Osteoblast (primary cell): ENCODE measurements at regions not wholly inside any gene's neighbourhood (a gene's known extent, or its start where the extent isn't known, plus 50 kb on each side); places are given as distances from the start of the nearest gene placed in this dataset.
A peak's percentile ranks its signal among the peaks of the same experiment; 100 is the strongest.

Source experiments
- DNase-seq: peaks from one replicate; pipeline ENCODE4 v3.0.0; 2011; ENCODE audit warnings: low spot score, mixed read lengths; ENCODE audit not compliant: insufficient read length; ENCODE audit errors: missing footprints
- H2AFZ ChIP-seq: 2 replicates; pipeline ENCODE4 v1.6.0; 2011; ENCODE audit warnings: mild to moderate bottlenecking, low read length
- H3K27ac ChIP-seq: 2 replicates; pipeline ENCODE4 v1.5.1; 2011; ENCODE audit warnings: mild to moderate bottlenecking, low read depth, low read length, moderate library complexity
- H3K27me3 ChIP-seq: 2 replicates; pipeline ENCODE4 v1.6.0; 2012; ENCODE audit warnings: mild to moderate bottlenecking, control low read depth, inconsistent platforms, low read length, moderate library complexity; ENCODE audit not compliant: insufficient read depth
- H3K36me3 ChIP-seq: 2 replicates; pipeline ENCODE4 v1.5.1; 2011; ENCODE audit warnings: mild to moderate bottlenecking, low read length, control low read depth, moderate library complexity; ENCODE audit not compliant: insufficient read depth
- H3K4me1 ChIP-seq: 2 replicates; pipeline ENCODE4 v1.5.1; 2011; ENCODE audit warnings: mild to moderate bottlenecking, low read length, control low read depth, moderate library complexity; ENCODE audit not compliant: insufficient read depth
- H3K4me2 ChIP-seq: 2 replicates; pipeline ENCODE4 v1.6.0; 2011; ENCODE audit warnings: mild to moderate bottlenecking, low read length; ENCODE audit not compliant: insufficient read depth
- H3K4me3 ChIP-seq: fragments of 200-600 bp; sonication (generic); 3 replicates; pipeline ENCODE4 v1.5.1; 2012; ENCODE audit warnings: mild to moderate bottlenecking, low read length, inconsistent platforms; ENCODE audit not compliant: insufficient read depth
- H3K79me2 ChIP-seq: 2 replicates; pipeline ENCODE4 v1.6.0; 2012; ENCODE audit warnings: mild to moderate bottlenecking, low read length, control low read depth, inconsistent platforms; ENCODE audit not compliant: insufficient read depth
- H3K9me3 ChIP-seq: 2 replicates; pipeline ENCODE4 v1.5.1; 2011; ENCODE audit warnings: low read depth, low read length, control low read depth
- H4K20me1 ChIP-seq: 2 replicates; pipeline ENCODE4 v1.6.0; 2012; ENCODE audit warnings: mild to moderate bottlenecking, low read length, control low read depth; ENCODE audit not compliant: insufficient read depth
- CTCF ChIP-seq: IDR thresholded peaks from 2 replicates; pipeline ENCODE4 v1.5.1; 2011; ENCODE audit warnings: mild to moderate bottlenecking, low read depth, low read length, moderate library complexity; ENCODE audit errors: extremely low read depth

DNA sequence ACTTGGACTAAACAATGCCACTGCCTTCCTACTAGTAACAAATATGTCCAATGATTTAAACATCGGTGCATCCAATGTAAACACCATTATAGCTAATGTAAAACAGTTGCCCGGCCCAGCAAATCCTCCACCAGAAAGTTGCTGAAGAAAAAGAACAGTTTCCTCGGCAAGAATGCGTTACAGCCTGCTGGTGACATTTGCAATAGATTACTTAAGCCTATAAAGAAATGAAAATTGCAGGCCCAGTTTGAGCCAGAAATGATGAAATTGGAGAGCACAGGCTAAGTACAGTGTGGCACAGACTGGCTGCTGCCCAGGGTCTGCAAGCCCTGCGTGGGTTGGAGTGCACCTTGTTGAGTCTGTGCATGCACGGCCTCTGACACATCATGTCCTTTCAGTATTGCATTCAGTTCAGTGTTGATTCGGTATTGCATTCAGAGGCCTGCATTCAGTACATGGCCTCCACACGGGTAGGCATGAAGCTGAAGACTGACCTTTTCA lies 406.0 kb upstream of the KLF4 start:
- no peak for DNase-seq
- H3K27ac ChIP-seq, result no peak overlapping the region

DNA sequence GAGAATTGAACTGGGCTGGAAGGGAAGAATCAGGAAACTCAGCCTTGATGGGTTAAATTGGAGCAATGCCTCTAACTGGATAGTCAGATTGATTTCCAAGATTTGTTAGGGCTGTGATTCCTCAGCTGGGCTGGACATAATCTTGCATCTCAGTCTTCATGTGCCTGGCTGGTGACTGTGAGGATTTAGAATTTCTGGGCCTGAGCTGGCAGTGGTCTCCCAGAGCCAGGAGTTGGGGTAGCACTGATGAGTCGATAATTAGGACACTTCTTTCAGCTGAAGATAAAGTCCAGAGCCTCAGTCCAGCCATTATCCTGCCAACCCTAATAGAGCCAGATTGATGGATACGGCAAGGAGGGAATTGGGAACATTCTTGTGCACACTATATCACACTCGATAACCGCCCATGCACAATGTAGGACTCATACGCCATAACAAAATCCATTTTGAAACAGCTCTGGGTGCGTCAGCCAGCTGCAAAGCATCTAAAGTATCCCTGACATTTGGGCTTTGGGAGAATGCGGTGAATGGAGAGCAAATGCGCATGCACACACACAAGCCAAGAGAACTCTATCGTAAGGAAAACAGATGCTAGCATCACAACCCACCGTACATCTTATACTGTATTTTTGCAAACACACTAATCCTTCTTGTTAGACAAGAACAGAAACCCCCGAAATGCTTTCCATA lies 405.1 kb upstream of the KLF4 start:
- Histone ChIP-seq H3K9me3 (no peaks in the 10 kb centered on the region), H2AFZ (no peak overlapping the region), H3K4me2 (no peak overlapping the region), H3K27ac (no peak overlapping the region), H3K4me1 (no peaks in the 10 kb centered on the region), H3K27me3 (no peaks in the 10 kb centered on the region), H3K36me3 (no peaks in the 10 kb centered on the region), H3K4me3 (no peak overlapping the region), H3K79me2 (no peaks in the 10 kb centered on the region), H4K20me1 (no peaks in the 10 kb centered on the region)
- no peak for TF ChIP-seq CTCF
- DNase-seq, result no peak

More for the DNA sequence above, 406.0 kb upstream of the KLF4 start:
- no peak overlapping the region for H2AFZ ChIP-seq
- no peaks in the 10 kb centered on the region for H3K4me1 ChIP-seq
- no peaks in the 10 kb centered on the region for H3K79me2 ChIP-seq
- no peaks in the 10 kb centered on the region for H3K27me3 ChIP-seq
- no peaks in the 10 kb centered on the region for H3K9me3 ChIP-seq
- H4K20me1 ChIP-seq, result no peaks in the 10 kb centered on the region
- no peak overlapping the region for H3K4me3 ChIP-seq
- no peak for TF ChIP-seq CTCF
- H3K36me3 ChIP-seq, result no peaks in the 10 kb centered on the region
- H3K4me2 ChIP-seq, result no peak overlapping the region

- H3K4me1 ChIP-seq, result peaks cover 4% of the 10 kb centered on the region
- H3K4me3 ChIP-seq, result no peak overlapping the region
- no peak overlapping the region for H3K4me2 ChIP-seq
- no peak overlapping the region for H3K27ac ChIP-seq
- no peaks in the 10 kb centered on the region for H3K27me3 ChIP-seq
- no peaks in the 10 kb centered on the region for H3K9me3 ChIP-seq
- no peaks in the 10 kb centered on the region for H3K79me2 ChIP-seq
- DNase-seq, result peak; percentile 35
- no peak overlapping the region for H2AFZ ChIP-seq
- TF ChIP-seq CTCF, result no peak
- no peaks in the 10 kb centered on the region for H3K36me3 ChIP-seq
- no peaks in the 10 kb centered on the region for H4K20me1 ChIP-seq
Measured at GRCh38 chr9:107890921-107891465, 401.4 kb upstream of the KLF4 start.

DNA sequence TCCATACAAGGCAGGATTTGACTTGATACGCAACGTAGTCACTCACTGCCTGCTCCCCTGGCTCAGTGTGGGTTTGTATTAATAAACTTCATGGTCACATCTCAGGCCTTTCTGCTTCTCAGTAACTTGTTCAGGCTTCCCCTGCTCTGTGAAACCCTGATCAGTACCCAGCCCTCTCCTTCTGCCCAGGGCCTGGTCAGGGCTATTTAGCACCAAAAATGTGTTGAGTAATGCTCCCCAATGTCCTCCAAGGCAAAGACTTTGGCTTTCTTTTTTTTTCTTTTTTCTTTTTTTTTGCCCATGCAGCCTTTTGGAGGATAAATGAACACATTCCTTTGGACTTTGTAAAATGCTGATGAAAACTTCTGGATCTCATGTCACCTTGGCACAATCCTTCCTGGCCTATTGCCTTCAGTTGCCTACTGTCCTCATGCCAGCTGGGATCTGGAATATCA lies 399.2 kb upstream of the KLF4 start:
- no peak for DNase-seq

More for the DNA sequence above, 399.2 kb upstream of the KLF4 start:
- no peaks in the 10 kb centered on the region for H3K9me3 ChIP-seq
- H2AFZ ChIP-seq, result no peak overlapping the region
- peaks cover 4% of the 10 kb centered on the region for H3K4me1 ChIP-seq
- no peaks in the 10 kb centered on the region for H3K27me3 ChIP-seq
- H3K4me2 ChIP-seq, result no peak overlapping the region
- no peaks in the 10 kb centered on the region for H4K20me1 ChIP-seq
- H3K27ac ChIP-seq, result no peak overlapping the region
- H3K36me3 ChIP-seq, result no peaks in the 10 kb centered on the region
- H3K4me3 ChIP-seq, result no peak overlapping the region
- TF ChIP-seq CTCF, result no peak
- no peaks in the 10 kb centered on the region for H3K79me2 ChIP-seq
